Activated CD4-positive, alpha-beta T cell treated with anti-CD3 and anti-CD28 coated beads for 48 hours (primary cell): ENCODE measurements at regions not wholly inside any gene's neighbourhood (a gene's known extent, or its start where the extent isn't known, plus 50 kb on each side); places are given as distances from the start of the nearest gene placed in this dataset.
"Not testable (repeated sequence)": the region's sequence is repeated elsewhere in the genome, so short reads cannot be mapped to it uniquely, and the experiment has no call there.

Source experiments
- DNase-seq: peaks from one replicate; pipeline ENCODE4 v3.0.0-alpha.2; 2020

DNA sequence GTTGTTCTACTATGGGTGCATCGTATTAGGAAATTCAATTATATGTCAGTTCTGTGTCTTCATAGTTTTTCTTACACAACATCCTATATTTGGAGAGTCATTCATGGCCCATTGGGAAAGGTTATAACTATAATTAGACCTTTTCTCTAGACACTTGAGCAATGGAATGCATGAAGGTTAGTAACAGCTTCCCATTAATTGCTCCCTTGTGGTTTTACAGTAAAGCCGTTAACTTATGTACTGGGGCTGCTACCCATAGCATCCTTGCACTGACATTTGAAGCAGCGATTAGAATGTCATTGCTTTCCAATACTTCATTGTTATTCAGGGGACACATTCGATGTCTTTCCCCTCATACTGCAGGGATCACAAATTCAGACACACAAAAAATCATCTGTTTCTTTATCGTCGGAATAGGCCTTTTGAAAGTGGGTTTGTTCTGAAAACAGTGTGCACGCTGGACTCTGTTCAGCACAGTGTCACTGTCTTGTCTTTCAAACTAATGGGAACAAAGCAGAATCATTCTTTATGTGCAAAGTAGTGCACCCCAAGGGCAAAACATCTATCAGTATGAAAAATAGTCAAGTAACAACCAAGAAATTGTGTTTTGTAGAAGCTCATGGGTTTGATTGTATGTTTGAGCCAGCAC is 634.3 kb upstream of the MAP3K7 start:
- DNase-seq, result no peak

DNA sequence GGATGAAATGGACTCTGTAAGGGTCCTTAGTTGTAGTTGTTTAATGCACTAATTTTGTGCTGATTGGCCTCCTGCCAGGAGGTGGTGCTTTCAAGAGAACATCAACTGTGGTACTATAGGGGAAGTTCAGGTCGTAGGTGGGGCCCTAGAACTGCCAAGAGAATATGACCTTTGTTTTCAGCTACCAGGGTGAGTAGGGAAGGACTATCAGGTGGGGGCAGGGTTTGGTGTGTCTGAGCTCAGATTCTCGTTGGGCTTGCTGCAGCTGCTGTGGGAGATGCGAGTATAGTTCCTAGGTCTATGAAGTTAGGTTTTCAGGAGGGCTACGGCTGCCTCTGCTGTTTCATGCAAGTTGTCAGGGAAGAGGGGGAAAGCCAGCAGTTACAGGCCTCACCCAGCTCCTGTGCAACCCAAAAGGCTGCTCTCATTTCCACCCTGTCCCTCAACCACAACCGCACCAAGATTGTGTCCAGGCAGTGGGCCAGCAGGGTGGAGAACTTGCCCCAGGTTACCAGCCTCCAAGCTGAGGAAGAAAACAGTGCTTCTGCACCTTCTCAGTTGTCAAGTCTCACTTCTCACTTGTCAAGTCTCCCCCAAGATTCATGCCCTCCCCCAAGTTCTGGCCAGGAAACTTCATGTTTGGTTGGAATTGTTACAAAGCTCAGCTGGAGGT is 626.5 kb upstream of the MAP3K7 start:
- no peak for DNase-seq

DNA sequence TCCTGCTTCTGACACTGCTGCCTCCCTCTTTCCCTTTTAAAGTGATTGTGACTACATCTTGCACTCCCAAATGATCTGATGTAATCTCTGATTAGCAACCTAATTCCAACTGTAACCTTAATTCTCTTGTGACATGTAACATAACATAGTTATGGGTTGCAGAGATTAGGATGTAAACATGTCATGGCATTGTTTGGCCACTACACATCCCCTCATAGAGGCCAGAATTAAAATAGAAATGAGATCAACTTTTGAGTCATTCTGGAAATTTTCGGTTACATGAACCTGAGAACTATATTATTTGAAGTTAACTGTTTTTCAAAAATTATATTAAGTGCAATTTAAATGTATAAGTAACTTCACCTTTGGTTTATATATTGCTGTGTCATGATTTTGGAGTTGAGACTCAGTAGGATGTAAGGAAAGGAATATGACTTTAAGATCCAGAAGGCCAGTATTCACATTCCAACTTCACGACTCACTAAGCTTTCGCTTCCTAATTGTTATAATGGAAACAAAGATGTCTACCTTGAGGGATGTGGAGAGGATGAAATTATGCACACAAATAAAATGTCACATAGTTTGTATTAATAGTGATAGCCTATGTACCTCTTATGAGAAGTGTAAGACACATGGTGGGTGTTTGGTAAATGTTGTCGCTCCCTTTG is 611.9 kb upstream of the MAP3K7 start:
- DNase-seq, result no peak

DNA sequence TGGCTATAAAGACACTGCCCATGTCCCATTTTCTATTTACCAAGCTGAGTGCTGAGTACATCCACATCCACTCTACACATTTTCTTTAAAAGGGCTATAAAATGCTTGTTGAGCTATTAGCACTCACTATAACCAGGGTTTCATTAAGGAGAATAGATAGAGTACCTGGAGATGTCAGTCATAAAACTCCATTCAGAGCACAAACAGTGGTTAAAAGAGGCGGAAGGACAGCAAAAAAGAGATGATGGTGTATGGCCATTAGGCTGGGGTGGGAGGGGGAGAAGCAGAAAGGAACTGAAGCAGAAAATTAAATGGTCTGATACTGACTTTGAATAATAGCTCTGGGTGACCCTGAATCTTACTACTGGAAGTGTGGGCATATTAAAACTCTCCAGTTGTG is 609.9 kb upstream of the MAP3K7 start:
- no peak for DNase-seq

DNA sequence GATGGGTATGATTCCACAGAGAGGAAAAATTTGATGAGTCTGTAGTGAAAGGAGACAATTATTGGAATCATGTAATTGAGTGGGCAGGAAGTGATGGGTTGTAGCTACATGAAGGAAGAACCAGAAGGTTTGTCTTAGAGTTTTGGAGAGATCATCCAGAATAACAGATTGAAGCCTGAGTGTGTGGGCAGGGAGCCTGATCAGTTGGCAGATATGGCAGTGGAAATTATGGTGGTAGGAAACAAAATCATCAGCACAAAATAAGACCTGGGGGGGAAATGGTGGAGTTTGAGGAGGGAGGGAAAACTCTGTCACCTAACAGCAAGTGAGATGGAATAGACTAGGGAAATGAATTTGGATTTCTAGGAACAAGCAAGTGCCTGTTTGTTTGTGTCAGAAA is 606.6 kb upstream of the MAP3K7 start:
- no peak for DNase-seq

DNA sequence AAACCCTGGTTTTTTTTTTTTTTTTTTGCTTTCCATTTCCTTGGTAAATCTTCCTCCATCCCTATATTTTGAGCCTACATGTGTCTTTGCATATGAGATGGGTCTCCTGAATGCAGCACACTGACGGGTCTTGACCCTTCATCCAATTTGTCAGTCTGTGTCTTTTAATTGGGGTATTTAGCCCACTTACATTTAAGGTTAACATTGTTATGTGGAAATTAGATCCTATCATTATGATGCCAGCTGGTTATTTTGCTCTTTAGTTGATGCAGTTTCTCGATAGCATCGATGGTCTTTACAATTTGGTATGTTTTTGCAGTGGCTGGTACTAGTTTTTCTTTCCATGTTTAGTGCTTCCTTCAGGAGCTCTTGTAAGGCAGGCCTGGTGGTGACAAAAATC is 603.2 kb upstream of the MAP3K7 start:
- DNase-seq, result not testable (repeated sequence)

DNA sequence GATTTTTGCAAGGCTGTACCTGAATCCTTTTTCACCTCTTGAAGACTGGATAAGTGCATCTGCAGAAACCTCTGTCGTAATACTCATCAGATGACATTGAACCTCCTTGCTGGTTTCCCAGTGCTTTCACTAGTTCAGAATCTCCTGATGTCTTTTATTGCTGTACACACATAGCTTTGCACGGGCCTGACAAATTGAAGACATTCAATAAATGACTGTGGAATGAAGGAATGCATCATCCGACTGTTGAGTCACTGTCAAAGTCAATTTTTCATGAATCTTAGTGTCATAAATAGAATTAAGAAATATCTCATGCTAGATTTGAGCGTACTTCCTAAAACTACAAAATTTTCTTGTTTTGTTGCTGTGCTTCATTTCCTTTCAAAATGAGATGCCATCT is 598.2 kb upstream of the MAP3K7 start:
- no peak for DNase-seq

DNA sequence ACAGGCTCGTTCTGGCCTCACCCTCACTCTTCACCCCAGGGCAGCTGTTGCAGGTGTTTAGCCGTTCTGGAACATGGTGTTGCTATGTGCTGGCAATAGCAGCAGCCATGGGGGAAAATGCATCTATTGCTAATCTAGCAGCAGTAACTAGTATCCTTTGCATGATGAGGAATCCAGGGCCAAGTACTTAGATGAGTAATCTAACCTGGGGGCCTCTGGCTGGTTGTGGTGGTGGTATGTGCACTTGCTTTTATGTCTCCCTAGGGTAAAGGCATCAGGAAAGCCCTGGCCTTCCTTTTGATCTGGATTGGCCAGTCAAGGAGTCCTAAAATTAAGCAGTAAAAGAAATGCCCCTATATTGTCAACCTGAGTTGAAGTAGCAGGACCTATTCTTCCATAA is 594.5 kb upstream of the MAP3K7 start:
- no peak for DNase-seq

DNA sequence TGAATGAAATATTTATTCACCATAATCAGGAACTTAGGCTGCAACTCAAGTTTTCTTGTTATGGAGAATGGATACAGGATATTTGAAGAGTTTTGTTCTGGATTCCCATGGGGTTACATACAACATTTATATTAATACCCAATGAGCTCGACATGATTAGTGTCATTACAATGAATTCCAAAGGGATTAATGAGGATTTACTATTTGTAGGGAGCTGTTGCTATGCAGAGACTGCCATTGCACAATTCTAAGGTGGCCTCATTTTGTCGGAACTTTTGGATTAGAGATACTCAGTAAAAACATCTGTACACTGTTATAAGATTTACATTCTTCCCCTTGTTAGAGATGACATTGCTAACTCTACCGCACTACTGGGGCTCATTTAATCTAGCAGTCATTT is 586.8 kb upstream of the MAP3K7 start:
- no peak for DNase-seq

DNA sequence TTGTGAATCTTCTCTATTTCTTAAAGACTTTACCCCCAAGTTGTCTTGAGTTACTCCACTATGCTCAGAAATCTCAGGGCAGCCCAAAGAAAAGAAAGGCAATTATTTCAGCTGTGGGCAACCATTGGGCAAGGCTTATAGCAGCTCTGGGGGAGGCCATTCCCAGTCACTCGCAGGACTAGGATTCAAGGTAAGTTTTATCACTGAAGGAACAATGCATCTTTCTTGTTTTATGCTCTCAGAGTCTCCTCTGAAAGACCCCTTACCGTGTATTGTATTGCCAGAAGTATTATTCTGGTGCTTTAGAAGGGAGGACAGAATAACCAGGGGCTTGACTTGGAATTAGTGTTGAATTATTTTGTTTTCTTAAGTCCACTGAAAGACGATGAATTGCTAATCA is 586.3 kb upstream of the MAP3K7 start:
- no peak for DNase-seq

DNA sequence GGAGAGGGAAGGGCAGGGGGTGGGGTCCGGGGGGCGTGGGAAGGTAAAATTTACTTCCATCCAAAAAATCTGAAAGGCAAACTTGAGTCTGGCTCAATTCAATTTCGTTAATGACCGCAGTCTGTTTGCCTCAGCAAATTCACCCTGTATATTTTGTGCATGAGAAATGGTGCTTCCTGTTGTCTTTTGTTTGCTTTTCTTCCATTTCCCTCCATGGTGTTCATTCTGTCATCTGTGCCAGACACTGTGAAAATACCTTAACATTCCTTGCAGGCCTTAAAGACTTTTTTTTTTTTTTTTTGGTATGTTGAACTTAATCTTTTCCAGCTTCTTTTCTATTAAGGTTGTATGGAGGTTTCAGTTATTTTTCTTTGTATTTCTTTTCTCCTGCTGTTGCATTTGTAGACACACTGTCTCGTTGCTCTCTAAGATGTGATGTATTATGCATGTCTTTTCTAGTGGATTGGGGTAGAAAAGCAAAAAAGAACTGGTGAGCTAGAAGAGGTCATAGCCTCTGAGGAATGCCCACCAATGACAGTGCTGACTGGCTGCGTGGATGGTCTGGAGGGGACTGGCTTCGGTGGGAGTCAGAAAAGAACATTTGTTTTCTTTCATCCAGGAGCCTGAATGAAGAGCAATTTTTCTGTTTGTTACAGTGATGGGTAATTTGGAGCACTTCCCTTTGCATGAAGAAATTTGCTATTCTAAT is 585.0 kb upstream of the MAP3K7 start:
- no peak for DNase-seq

DNA sequence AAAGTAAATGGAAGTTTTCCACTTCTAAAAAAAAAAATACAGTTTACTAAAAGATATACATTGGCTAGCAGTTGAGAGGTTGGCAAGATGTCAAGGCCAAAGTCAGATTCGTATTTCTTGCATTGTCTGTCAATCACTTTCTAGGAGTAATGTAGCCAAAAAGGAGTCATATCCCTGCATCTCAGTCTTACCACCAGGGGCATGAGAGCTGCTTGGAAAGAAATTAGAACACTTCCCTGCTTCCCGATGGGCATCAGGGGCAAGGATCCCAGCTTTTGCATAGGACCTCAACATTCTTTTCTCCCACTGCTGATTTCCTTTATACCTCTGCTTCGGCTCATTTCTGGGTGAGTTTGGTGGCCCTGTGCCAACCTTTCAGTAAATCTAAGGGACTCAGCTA is 581.0 kb upstream of the MAP3K7 start:
- DNase-seq, result no peak

DNA sequence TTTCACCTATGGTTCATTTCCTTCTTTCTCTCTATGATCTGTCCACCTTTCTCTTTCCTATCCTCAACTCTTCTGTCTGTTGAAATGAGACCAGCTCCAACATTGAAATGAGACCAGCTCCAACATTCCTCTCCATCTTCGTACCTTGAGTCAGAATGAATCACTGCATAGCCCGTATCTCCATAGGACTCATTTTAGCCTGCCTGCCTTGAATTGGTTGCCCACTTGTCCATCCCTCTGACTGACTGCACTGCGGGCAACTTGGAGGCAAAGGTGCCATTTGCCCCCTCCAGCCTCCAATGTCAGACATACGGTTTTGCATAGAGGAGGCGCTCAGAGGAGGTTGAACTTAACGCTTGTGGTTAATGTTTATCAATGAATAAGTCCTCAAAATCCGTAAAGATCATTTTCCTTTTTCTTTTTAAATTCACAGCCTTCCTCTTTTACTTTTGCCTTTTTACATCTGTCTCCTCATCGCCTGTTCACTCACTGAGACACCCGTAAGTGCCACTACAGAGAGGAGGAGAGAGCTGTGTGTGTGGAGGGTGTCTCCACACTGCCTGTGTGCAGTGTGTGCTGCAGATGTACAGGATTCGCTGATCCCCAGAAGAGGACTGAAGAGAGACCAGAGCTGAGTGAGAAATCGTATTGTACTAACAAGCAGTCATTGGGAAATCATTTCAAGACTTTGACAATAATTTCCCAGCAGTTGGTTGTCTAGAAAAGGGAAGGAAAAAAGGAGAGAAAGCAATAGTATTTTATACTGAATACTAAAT is 579.6 kb upstream of the MAP3K7 start:
- DNase-seq, result no peak

DNA sequence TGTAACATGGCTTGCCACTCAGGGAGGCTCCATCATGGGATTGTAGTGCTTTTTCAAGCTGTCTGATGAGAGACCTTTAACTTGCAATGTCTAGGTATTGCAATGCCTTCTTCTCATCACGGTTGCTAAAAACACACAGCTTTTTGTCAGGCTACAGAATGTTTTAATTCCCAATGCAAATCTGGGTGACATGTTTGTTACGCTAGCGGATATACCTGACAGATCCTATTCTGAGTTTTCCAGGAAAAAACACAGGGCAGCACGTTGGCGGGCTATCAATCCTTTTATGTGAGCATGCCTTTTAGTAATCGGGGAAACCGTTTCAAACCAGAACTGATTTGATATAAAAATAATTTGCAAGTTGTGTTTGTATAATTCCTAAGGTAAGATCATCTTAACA is 577.2 kb upstream of the MAP3K7 start:
- DNase-seq, result no peak

DNA sequence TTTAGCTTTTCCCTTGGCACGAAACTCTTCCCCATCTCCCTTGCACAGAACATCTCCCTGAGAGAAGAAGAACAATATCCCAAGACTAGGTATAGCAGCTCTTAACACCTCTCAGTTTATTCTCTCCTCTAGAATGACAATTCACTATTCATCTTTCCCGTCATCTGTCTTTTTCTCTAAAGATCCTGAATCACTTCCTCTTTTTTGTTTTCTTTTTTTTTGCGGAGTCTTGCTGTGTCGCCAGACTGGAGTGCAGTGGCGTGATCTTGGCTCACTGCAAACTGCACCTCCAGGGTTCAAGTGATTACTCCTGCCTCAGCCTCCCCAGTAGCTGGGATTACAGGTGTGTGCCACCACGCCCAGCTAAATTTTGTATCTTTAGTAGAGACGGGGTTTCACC is 574.4 kb upstream of the MAP3K7 start:
- DNase-seq, result no peak

DNA sequence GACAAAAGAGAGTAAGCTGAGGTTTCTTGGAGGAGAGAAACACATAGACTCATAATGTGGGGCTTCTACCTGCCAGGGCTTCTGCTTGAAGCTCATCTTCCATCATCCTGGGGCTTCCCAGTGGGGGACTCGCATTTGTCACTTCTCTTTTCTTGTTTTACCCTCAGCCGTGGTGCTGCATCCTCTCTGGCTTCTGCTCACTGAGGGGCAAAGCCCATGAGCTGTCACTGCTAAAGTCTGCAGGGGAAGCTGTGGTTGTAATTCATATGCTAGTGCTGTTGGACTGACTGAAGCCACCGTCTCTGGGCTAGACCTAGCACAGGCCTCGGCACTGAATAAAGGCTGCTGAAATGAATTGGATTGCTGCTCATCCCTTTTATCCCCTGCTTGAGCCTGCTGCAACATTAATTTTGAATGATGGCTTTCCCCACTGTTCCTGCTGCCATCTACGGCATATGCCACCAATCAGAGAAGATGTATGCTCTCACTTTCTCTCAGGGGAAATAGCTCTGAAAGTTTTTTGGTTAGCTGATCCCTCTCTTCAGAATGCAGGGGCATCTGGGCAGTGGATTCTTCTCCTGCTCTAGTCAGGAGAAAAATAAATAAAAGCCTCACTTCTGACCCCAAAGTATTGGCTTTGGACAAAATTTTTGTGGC is 568.4 kb upstream of the MAP3K7 start:
- DNase-seq, result no peak

DNA sequence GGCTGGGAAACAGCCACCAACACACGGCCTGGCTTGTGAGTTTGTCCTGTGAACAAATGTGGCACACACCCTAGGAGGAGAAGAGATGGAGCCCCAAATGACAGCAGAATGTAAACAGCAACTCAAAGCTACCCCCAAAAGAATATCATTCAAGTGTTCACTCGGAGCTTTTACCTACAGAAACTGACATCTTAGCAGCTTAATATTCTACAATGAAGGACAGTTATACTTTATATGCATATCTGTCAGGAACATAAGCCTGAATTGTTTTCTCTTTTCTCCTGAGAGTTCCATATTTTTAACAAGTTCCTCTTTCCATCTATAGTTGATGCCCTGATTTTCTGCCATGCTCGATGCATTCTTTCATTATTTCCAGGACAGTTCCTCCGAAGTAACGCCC is 566.0 kb upstream of the MAP3K7 start:
- no peak for DNase-seq

DNA sequence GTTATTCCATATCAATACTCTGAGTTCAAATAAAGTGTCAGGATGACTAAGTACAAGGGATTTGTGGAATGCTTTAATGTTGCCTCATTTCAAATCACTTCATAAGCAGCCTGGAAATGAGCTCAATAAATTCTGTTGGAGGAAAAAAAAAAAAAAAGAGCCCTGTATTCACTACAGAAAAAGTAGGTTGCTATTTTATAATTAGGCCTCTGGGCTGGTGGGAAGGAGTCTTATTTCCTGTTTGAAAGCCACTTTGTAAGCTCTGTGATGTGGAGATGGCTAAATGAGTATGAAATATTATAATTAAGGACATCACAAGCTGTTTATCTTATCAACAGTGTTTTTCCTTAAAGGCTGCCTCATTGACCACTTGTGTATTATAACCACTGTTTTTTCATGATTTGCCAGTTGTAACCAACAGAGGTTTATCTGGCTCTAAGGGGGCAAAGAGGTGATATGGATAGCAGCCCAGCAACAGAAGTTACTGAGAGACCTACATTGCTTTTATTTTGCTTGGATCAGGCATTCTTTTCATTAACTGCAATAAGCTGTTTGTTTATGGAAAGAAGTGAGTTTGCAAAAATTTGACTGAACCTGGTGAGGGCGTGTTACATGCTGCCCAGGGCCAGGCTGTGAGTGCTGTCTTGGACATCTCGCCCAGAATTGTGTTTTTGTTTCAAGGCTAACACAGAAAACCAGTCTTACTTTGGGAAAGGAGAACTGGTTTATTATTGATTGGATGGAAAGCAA is 563.3 kb upstream of the MAP3K7 start:
- no peak for DNase-seq

DNA sequence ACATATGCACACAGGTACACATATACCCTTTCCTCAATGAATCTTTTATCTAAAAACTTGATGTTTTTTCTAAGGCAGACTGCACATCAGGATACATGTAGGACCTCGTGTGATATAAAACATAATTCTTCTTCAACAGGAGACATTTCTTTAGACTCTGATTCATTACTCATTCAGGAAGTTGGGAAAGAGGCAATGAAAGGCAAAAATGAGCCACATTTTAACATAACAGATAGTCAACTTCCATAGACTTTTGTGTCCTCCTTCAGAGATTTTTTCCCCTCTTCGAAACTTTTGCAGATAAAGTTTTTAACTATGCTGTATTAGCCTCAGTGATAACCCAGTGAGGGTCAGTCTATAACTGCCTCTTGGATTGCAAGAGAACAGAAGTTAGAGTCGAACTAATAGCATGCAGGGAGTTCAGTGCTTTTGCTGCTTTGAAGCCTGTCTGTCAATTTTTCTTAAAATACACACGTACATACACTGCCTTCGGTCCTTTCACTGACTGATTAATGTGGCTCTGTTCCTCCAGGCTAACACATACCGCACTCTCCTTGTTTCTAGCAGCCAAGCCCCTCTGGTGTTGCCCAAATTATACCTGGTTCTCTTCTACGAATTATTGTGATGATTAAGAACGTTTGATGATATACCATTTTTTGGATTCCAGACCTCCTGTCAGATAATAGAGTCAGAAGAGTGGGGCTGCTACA is 562.5 kb upstream of the MAP3K7 start:
- no peak for DNase-seq

DNA sequence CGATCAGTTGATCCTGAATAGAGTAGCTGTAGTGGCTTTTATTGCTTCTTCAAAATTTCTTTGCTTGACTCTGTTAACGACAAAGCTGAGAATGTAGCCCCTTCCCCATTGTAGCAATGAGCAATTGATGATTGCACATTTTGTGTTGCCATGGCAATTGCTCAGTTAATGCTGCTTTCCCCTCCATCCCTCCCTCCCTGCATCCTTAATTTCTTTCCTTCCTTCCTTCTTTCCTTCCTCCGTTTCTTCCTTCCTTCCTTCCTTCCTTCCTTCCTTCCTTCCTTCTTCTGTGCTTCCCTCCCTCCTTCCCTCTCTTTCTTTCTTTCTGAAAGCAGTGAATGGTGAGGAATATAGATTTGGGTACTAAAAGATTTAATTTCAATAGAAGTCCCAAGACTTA is 557.3 kb upstream of the MAP3K7 start:
- no peak for DNase-seq

DNA sequence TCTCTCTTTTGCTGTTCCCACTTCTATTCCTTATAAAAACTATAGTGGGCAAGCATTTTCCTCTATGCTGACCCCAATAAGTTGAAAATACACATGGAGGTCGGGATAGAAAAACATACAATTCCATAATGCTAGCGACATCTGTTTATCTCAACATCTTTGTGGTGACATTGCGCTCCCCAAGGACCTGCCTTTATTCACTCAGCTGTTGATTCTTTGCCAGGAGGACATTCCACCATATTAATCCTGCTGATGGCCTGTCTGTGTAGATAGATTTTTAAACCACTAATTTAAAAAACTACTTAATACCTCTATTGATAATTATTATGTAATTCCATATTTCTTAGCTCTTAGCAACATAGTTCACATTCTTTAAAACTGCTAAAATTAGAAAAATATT is 555.3 kb upstream of the MAP3K7 start:
- DNase-seq, result no peak
